HCT116 (cell line): ENCODE measurements at regions not wholly inside any gene's neighbourhood (a gene's known extent, or its start where the extent isn't known, plus 50 kb on each side); places are given as distances from the start of the nearest gene placed in this dataset.

Experiments
- CTCF ChIP-seq, 3 experiments: fragments of 200-600 bp in 1 of 3; sonication (generic) in 1 of 3; IDR thresholded peaks in 2 of 3; conservative IDR thresholded peaks in 1 of 3; 2 replicates each; pipeline ENCODE4 v1.5.1; 2012 to 2017; ENCODE audit warnings: low read depth in 2 of 3, low read length in 2 of 3, antibody characterized with exemption in 1 of 3, borderline replicate concordance in 1 of 3, control low read depth in 1 of 3, mild to moderate bottlenecking in 1 of 3, mixed read lengths in 1 of 3, mixed run types in 1 of 3, moderate library complexity in 1 of 3; ENCODE audit not compliant: insufficient read depth in 1 of 3
- EZH2 ChIP-seq: fragments of 200-600 bp; sonication (generic); IDR thresholded peaks from 2 replicates; pipeline ENCODE4 v1.6.1; 2017; ENCODE audit warnings: antibody characterized with exemption, mixed run types
- POLR2A ChIP-seq: IDR thresholded peaks from 2 replicates; pipeline ENCODE4 v1.7.0; 2011; ENCODE audit warnings: borderline replicate concordance; ENCODE audit not compliant: insufficient read depth, insufficient read length; ENCODE audit errors: extremely low read depth
- POLR2AphosphoS5 ChIP-seq: IDR thresholded peaks from 2 replicates; pipeline ENCODE4 v1.6.1; 2011; ENCODE audit warnings: mild to moderate bottlenecking, low read depth, low read length, moderate library complexity
- TCF7L2 ChIP-seq: IDR thresholded peaks from 2 replicates; pipeline ENCODE4 v1.7.0; 2011; ENCODE audit warnings: borderline replicate concordance, inconsistent platforms; ENCODE audit not compliant: insufficient read depth, insufficient read length; ENCODE audit errors: extremely low read depth

GRCh38 chr3:82558081-82558480 is 796.6 kb upstream of the GBE1 start:
- no peak for TF ChIP-seq CTCF (IDR thresholded peaks at IDR 0.05 in 2 of 3, conservative IDR thresholded peaks at IDR 0.05 in 1 of 3; ENCODE audit: borderline replicate concordance in 1 of 3, insufficient read depth in 1 of 3, low read depth in 2 of 3, low read length in 2 of 3)
- TF ChIP-seq POLR2AphosphoS5, result no peak
- TF ChIP-seq EZH2, result no peak
- TF ChIP-seq POLR2A, result no peak
- no peak for TF ChIP-seq TCF7L2
